ENCODE measurements at regions not wholly inside any gene's neighbourhood (a gene's known extent, or its start where the extent isn't known, plus 50 kb on each side); places are given as distances from the start of the nearest gene placed in this dataset.

DNA sequence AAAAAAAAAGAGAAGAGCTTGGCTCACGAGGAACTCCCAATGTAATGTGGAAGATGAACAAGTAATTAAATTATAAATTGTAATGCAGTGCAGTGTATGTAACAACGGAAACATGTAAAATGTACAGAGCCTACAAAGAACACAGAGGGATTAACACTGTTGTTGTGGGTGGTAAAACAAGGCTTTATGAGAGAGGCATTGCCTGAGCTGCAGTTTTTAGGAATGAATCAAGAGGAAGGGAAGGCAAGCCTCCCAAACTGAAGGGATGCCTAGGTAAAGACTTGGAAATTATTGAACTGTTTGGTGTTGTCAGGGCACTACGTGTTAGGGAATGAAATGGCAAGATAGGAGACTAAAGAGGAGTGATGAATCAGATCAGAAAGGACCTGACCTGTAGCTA lies 213.7 kb downstream of the HTR7 start:
- TF ChIP-seq CTCF (IDR thresholded peaks at IDR 0.05) = no peak
- TF ChIP-seq POLR2A (IDR thresholded peaks at IDR 0.05) = no peak

Data from adrenal gland (tissue), 5 donors.